HL-60 (cell line): ENCODE measurements at regions not wholly inside any gene's neighbourhood (a gene's known extent, or its start where the extent isn't known, plus 50 kb on each side); places are given as distances from the start of the nearest gene placed in this dataset.

Experiments used
- DNase-seq, 2 experiments: peaks; one replicate each; pipeline ENCODE4 v3.0.0-alpha.2; 2010 to 2020; ENCODE audit warnings: low read depth in 1 of 2, low spot score in 1 of 2
- H3K27ac ChIP-seq: fragments of 250-450 bp; sonication (Bioruptor Pico); replicated peaks from 2 replicates; pipeline ENCODE4 v1.5.1; 2020; ENCODE audit warnings: mild to moderate bottlenecking, moderate library complexity
- H3K27me3 ChIP-seq: fragments of 250-450 bp; sonication (Bioruptor Pico); 2 replicates; pipeline ENCODE4 v1.5.1; 2021; ENCODE audit warnings: mild to moderate bottlenecking, moderate library complexity; ENCODE audit not compliant: insufficient read depth, poor library complexity, severe bottlenecking
- H3K4me3 ChIP-seq: replicated peaks from 2 replicates; pipeline ENCODE4 v1.5.1; 2011; ENCODE audit warnings: mild to moderate bottlenecking, control low read depth, low read length; ENCODE audit not compliant: insufficient read depth
- GABPA ChIP-seq: IDR thresholded peaks from 2 replicates; pipeline ENCODE4 v1.6.1; 2012; ENCODE audit warnings: low read depth
- POLR2AphosphoS5 ChIP-seq: IDR thresholded peaks from 2 replicates; pipeline ENCODE4 v1.6.1; 2012; ENCODE audit warnings: low read depth
- SPI1 ChIP-seq: IDR thresholded peaks from 2 replicates; pipeline ENCODE4 v1.6.1; 2012; ENCODE audit warnings: low read depth, mild to moderate bottlenecking, borderline replicate concordance
- TF ChIP-seq, protein P1 (sequence below): IDR thresholded peaks from one replicate; pipeline ENCODE4 v1.5.1; 2011; ENCODE audit warnings: low read length, control low read depth, inconsistent platforms; ENCODE audit not compliant: insufficient read depth
- TF ChIP-seq, protein P2 (sequence below): IDR thresholded peaks from 2 replicates; pipeline ENCODE4 v1.6.1; 2012; ENCODE audit warnings: low read depth; ENCODE audit not compliant: insufficient replicate concordance

DNA sequence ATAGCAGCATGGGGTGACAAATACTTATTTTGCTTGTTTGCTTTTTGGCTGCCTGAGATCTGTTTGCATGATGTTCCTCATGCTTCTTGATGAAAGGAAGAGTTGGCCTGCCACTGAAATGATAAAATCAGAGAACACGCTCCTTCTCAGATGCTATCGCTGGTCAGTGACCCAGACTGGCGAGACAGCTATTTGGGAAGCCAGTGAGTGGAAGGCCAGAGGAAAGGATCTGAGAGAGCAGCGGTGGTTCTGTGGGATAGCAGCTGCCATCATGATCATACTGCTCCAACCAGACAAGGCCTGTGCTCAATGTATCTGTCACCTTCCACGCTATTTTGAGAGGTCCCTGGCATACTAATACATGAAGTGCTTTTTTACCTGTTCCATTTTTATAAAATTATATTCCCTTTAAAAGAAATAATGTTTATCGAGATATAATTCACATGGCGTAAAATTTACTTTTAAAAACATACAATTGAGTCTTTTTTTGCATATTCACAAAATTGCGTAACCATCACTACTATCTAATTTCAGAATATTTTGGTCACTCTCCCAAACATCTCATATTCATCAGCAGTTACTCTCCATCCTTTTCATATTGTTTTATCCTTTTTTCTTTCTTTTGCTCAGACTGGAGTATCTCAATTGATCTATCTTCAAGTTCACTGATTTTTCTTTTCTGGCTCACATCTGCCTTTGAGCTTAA is 695.1 kb downstream of the TNS3 start:
- no peak for TF ChIP-seq SPI1
- no peak for TF ChIP-seq POLR2AphosphoS5
- no peak for DNase-seq
- Histone ChIP-seq H3K27me3 (no peaks in the 10 kb centered on the region), H3K4me3 (no peak overlapping the region), H3K27ac (no peak overlapping the region)

DNA sequence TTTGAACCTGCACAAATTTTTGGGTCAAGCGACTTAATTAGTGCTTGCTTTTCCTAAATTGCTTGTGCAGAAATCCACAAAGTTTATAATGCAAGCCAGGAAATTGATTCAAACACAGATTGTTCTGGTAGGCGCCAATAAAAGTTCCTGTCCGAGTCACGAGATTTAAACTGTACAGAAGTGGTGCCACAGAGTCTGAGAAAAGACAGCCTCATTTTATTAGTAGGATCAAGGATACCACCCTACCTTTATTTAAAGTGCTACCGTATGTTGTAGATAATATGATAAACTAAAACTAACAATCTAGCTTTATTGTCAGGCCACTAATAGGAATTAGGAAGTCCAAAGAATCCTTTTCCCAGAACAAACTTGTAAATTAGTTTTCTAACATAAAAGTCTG is 696.7 kb downstream of the TNS3 start:
- H3K27ac ChIP-seq: no peak overlapping the region
- H3K27me3 ChIP-seq: no peaks in the 10 kb centered on the region
- H3K4me3 ChIP-seq: no peak overlapping the region
- TF ChIP-seq POLR2AphosphoS5: no peak
- TF ChIP-seq SPI1: no peak
- TF ChIP-seq, protein P1, sequence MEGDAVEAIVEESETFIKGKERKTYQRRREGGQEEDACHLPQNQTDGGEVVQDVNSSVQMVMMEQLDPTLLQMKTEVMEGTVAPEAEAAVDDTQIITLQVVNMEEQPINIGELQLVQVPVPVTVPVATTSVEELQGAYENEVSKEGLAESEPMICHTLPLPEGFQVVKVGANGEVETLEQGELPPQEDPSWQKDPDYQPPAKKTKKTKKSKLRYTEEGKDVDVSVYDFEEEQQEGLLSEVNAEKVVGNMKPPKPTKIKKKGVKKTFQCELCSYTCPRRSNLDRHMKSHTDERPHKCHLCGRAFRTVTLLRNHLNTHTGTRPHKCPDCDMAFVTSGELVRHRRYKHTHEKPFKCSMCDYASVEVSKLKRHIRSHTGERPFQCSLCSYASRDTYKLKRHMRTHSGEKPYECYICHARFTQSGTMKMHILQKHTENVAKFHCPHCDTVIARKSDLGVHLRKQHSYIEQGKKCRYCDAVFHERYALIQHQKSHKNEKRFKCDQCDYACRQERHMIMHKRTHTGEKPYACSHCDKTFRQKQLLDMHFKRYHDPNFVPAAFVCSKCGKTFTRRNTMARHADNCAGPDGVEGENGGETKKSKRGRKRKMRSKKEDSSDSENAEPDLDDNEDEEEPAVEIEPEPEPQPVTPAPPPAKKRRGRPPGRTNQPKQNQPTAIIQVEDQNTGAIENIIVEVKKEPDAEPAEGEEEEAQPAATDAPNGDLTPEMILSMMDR: no peak
- TF ChIP-seq, protein P2, sequence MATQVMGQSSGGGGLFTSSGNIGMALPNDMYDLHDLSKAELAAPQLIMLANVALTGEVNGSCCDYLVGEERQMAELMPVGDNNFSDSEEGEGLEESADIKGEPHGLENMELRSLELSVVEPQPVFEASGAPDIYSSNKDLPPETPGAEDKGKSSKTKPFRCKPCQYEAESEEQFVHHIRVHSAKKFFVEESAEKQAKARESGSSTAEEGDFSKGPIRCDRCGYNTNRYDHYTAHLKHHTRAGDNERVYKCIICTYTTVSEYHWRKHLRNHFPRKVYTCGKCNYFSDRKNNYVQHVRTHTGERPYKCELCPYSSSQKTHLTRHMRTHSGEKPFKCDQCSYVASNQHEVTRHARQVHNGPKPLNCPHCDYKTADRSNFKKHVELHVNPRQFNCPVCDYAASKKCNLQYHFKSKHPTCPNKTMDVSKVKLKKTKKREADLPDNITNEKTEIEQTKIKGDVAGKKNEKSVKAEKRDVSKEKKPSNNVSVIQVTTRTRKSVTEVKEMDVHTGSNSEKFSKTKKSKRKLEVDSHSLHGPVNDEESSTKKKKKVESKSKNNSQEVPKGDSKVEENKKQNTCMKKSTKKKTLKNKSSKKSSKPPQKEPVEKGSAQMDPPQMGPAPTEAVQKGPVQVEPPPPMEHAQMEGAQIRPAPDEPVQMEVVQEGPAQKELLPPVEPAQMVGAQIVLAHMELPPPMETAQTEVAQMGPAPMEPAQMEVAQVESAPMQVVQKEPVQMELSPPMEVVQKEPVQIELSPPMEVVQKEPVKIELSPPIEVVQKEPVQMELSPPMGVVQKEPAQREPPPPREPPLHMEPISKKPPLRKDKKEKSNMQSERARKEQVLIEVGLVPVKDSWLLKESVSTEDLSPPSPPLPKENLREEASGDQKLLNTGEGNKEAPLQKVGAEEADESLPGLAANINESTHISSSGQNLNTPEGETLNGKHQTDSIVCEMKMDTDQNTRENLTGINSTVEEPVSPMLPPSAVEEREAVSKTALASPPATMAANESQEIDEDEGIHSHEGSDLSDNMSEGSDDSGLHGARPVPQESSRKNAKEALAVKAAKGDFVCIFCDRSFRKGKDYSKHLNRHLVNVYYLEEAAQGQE: no peak
- no peak for TF ChIP-seq GABPA
- DNase-seq: no peak

DNA sequence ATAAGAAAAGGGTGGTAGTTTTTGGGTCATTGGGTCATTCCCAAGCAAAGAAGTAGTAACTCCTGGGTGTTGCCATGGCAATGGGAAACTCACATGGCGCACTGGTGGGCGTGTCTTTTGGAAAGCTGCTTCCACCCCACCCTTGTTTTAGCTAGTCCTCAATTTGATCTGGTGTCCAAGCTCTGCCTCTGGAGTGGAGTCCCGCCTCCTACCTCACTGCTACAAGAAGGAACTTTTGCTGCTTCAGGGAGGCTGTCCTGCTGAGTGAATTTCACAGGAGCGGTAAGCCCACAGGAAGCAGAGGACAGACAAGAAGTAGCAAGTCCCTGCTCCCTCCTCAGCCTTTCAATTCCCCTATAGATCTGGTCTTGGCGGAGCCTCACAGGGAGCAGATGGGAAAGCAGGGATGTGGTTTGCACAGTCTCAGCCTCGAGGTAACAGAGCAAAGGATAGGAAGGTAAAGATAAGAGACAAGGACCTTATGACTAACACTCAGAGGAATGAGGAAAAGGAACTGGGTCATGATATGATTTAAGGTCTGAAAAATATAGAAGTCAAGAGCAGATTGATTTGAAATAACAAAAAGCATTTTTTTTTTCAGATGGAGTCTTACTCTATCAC is 700.3 kb downstream of the TNS3 start:
- Histone ChIP-seq H3K27ac (no peak overlapping the region), H3K4me3 (no peak overlapping the region), H3K27me3 (no peaks in the 10 kb centered on the region)
- DNase-seq: no peak
- TF ChIP-seq, protein P1: no peak
- TF ChIP-seq SPI1 (no peak), GABPA (no peak), POLR2AphosphoS5 (no peak)
- TF ChIP-seq, protein P2: no peak

DNA sequence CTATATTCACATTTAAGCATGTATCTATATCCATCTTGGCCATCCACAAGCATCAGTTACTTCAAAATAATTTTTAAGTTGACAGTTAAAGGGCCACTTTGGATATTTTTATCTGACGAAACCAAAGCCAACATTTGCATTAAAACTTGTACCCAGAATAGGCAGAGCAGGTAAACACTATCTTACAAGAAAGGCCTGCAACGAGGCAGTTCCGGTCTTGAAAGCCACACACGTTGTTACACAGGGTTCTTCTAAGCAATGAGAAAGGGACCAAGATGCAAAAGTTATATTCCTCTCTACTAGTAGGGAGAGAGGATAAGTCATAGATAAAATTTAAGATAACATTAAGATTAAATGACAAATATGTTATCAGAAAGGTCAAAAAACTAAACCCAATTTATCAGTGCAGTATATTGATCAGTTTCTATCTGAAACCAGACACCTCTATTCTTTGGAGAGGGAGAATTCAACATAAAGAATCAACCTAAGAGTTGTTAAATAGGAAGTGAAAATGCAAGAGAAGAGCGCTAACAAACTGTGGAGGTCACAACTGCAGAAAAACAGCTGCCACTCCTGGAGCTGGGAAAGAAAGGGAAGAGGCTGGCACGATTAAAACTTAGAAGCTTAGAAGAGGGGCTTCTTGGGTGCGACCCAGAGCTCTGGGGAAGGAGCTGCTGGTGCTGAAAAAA is 701.3 kb downstream of the TNS3 start:
- Histone ChIP-seq H3K4me3 (no peak overlapping the region), H3K27ac (no peak overlapping the region), H3K27me3 (no peaks in the 10 kb centered on the region)
- DNase-seq: no peak
- TF ChIP-seq, protein P1: no peak
- TF ChIP-seq POLR2AphosphoS5 (no peak), SPI1 (no peak), GABPA (no peak)
- TF ChIP-seq, protein P2: no peak
